ENCODE measurements at regions not wholly inside any gene's neighbourhood (a gene's known extent, or its start where the extent isn't known, plus 50 kb on each side); places are given as distances from the start of the nearest gene placed in this dataset.
"Not testable (repeated sequence)": the region's sequence is repeated elsewhere in the genome, so short reads cannot be mapped to it uniquely, and the experiment has no call there.

DNA sequence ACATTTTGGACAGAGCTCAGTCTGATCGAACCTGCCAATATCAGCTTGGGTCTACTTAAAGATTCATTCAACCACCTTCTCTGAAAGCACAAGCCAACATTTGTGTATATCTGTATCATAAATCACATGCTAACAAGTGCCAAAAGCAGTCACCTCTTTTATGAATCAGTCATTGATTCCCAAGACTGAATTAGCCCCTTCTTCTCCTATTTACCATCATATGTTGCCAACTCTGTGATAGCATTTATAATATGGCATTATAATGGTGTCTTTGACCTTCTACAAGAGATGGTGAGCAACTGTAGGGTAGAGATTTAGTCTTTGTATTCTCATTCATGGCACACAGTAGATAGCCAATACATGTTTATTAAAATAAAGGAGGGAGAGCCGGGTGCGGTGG lies 61.4 kb downstream of the DDX53 start:
- no peak for DNase-seq

DNA sequence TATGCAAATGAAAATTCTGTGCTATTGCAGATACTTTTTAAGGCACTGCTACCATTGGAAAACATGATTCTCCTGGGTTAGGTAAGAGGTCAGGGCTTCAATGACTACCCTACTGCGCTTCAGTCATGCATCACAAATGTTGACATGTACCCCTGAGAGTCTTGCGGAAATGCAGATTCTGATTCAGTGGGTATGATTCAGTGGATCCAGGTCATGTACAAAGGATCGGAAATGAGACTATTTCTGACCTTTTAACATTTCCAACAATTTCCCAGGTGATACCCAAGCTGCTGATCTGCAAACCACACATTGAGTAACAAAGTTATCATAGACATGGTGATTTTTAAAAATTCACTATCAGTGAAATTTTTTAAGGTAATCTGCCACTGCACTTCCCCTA lies 62.6 kb downstream of the DDX53 start:
- DNase-seq: no peak

DNA sequence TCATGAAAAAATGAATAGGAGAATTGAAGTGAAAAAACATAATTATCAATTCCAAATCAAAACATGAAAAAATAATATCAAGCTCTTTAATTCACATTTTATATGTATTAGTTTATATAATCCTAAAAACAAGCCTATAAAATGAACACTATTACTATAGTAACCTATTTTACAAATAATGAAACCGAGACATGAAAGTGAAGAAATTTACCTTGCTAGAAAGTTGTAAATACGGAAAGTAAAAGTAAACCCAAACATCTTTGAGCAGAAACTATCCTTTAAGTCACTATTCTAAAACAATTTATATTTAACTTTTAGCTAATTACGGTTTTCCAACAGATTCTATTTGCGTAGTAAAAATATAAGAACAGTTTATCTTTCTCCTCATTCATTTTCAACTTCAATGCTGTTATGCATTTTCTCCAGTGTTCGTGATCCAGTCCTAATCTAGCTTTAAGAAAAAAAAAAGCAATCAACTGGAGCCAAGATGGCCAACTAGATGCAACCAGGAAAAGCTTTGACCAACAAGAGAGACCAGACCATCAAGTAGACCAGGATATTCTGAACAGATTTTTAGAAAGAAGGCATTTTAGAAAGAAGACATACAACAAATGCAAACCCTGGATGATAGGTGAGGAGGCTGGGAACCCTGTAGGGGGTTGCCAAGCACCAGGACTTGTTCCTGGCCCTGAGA lies 67.0 kb downstream of the DDX53 start:
- no peak for DNase-seq

DNA sequence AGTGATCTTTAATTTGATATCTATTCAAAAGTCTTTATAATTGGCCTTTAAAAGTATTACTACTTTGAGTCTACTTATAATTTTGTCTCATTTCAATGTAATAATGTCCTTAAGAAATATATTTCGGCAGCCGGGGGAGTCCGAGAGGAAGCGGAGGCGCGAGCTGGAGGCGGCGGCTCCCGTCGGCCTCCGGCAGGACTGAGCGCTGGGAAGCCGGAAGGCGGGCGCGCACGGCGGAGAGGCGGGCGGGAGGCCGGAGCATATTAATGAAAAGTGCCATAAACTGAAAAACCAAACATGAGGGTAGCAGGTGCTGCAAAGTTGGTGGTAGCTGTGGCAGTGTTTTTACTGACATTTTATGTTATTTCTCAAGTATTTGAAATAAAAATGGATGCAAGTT lies 75.7 kb downstream of the DDX53 start:
- not testable (repeated sequence) for DNase-seq

DNA sequence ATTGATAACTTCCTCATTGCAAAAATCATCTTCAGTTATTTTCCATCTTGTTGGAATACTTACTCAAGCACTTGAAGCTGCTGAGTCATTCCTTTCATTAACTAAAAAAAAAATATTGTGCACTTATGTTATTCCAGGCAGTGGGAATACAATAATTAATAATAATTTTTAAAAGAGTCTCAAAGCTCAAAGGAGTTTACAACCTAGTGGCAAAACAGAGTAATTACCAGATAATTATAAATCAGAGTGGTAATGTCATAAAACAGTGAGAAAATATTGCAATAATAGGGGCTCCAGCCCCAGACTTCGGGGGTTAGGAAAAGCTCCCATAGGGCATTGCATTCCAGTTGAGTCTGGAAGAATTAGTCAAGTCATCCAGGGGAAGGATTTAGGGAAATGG lies 79.6 kb downstream of the DDX53 start:
- DNase-seq: no peak

DNA sequence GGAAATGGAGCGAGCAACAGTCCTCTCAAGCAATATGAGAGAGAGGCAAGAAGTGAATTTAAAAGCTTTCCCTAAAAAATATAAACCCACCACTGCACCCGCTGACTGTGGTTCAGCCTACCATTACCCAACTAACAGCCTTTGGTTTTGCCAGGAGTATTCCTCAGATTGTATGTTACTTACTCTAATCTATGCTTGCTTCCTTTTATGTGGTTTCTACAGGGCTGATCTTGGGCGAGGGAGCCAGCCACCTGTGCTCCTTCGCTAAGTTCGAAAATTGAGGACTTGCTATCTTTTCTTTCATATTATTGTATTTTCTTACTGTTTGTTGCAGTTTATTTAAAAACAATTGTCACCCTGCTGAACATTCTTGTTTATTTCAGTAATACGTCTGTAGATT lies 101.1 kb downstream of the DDX53 start:
- no peak for DNase-seq

DNA sequence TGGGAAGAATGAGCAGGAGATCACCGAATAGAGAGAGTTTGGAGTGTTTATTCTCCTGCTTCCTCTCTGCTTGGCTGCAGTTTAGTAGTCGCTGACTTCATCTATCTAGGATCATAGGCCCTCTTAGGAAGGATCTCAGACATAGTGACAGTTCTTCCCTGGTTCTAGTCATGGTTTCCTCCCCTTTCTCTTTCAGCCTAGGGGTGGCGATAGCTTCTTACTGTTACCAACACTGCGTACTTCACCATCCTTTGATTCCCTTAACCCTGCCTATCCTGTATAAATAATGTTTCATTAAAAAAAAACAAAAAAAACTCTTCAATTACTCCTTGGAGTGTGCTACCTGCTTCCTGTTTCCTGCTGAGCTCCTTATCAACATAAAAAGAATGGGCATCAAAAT lies 103.8 kb downstream of the DDX53 start:
- DNase-seq: no peak

DNA sequence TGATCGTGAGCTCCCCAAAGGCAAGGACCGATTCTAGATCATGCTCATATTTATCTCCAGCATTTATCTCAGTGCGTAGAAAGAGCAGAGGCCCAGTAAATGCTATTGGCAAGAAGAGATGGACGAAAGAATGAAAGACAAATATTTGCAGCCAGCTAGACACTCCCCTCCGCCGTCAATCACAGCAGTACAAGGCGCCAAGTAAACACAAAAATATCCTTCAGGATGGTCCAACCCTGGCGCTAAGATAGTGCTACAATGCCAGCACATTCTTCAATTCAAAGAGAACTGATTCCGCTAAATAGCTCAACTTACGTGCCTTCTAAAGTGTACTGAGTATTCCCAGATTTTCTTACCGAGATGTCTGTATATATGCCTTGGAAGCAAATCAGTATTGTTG lies 114.5 kb downstream of the DDX53 start:
- DNase-seq: no peak

DNA sequence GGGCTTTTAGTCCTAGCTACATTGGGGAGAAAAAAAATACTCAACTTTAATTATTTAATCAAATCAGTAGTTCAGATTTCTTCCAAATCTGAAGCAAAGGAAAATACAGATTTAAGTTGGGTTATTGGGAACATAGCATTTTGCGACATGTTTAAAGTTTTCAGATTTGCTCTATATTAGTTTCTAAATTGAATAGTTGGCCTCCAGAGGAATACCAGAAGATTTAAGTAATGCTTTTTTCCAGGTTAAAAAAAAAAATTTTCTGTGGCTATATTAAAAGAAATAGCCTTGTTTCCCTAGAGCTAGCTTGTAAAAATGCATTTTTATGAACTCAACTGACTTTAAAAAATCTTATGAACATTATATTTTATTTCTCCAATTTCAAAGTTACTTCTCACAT lies 115.9 kb downstream of the DDX53 start:
- no peak for DNase-seq

DNA sequence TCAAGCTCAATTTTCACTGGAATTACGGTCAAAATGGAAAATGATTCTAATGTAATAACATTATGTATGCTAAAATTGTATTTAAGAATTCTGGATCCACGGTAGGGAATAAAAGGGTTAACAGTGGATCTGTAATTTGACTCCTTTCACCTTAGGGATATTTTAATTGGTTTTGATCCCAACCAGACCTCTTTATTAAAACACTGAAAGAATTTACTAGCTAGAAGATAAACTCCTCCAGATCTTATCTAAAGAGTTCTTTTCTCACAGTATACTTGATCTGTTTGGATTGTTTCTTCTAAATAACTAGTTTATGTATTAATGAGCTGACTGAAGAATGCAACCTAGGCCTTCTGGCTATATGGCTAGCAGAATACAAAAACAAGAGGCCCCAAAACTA lies 118.4 kb downstream of the DDX53 start:
- DNase-seq: no peak

DNA sequence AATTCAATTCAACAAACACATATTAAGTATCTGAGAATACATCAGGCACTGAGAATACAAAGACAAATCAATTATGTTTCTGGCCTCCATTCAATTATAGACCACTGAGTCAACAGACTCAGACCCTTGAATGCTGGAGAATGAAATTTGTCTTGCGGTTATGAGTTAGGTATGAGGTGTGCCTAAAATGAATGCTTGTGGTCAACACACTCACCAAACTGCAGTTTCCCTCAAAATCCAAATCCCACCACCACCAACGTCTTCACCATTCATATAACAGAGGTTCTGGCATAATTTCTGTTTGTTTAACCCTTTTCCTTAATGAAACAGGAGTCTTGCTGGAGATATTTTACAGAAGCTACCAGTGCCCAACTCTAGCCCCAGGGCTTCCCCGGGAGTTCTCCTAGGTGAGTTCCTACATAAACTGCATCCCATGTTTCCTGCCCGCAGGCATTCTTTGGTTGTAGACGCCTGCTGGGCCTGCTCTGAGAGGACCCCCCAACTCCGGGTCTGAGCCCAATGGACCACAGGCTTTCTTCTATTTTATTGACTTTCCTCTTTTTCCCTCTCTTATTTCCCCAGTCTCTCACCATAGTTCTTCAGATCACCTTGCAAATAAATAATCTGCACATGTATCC lies 119.2 kb downstream of the DDX53 start:
- no peak for DNase-seq

DNA sequence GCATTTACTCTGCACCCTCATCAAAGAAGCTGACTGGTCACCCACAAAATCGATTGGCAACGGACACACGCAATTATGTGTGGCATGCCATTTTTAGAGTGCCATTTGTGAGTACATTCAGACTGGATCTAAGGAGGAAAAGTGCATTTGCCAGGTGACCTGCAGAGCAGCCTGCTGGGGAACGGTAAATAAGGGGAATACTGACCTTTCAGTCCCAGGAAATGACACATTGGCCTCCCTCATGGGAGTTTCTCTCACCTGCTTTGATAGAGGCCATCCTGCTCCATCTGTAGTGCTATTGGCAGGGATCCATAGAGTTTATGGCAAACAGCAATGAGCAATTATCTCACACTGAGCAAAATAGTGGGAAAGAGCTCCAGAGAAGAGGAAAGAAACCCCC lies 127.8 kb downstream of the DDX53 start:
- no peak for DNase-seq

DNA sequence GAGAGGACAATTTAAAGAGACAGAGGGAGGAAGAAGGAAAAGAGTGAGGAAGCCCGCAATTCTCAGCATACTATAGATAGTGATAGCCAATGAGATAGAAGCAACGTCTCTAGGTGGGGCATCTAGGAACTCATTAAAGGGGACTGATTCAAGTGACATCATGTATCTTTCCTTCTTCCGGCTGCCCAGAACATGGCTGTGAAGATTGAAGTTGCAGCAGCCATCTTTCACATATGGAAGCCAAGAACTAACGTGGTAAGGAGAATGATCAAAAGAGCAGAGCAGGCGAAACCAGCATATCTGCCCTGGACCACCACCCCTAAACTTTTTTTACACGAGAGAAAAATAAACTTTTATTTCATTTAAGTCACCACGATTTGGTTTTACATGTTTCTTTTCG lies 133.8 kb downstream of the DDX53 start:
- no peak for DNase-seq

DNA sequence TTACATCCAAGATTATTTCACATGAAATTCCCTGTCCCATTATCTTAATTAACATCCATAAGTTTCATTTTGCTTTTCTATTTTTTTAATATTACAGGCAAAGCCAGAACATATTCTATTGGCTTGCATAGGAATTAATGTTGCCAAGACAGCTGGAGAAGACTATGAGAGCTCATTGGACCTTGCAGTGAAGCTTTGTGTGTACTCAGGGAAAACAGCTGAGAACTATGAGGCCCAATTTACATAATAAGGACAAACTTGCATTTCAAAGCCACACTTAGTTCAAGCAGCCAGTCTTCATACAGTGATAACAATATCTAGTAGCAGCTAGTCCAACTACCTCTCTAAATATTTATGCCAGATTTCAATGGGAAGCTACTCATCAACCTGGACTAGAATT lies 134.4 kb downstream of the DDX53 start:
- DNase-seq: no peak

DNA sequence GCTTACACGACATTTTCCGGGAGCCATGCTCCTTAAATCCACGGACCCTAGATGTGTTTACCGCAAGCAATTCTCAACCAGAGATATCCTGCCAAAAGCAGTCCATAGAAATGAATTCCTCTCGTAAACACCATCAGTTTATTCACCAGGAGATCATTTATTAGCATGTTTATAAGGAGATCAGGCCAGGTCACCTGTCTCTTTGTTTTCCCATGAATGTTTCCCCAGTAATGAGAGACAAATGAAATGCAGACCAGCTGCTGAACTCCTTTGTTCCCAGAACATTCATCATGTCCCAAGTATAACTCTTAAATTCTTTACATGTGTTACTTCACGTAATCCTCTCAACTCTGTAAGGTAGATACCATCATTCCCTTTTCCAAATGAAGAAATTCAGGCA lies 137.1 kb downstream of the DDX53 start:
- DNase-seq: no peak

DNA sequence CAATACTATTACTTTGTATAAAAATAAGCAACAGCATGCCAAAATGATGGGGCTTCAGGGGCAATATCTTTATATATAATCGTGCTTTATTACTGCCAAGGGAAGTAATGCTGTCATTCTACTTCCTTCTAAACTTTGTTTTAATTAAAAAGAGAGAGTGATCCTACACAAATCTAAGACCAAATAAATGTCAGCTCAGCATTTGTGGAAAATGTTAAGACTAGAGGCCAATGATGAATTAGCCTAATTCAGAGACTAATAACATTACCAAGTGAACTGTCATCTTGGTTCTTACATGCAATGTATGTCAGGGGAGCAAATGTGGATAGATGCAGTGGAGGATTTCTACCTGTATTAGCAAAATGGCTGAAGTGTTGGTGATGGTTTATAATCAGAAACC lies 166.4 kb upstream of the PTCHD1 start:
- DNase-seq: no peak

DNA sequence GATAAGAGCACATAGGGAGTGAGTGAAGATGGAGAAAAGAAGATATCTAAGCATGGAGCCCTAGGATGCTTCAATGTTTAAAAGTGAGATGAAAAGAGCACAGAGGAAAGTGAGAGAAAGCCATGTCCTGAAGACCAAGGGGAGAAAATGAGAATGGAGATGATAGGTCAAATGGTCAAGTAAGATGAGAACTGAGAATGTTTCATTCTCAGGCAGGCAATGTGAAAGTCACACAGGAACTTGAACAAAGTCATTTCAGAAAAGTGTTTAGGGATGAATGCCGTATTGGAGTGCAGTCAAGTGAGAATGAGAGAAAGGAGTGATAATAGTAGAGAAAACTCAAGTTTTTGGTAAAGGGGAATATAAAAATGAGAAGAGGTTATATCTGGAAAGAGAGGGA lies 148.7 kb upstream of the PTCHD1 start:
- DNase-seq: no peak

DNA sequence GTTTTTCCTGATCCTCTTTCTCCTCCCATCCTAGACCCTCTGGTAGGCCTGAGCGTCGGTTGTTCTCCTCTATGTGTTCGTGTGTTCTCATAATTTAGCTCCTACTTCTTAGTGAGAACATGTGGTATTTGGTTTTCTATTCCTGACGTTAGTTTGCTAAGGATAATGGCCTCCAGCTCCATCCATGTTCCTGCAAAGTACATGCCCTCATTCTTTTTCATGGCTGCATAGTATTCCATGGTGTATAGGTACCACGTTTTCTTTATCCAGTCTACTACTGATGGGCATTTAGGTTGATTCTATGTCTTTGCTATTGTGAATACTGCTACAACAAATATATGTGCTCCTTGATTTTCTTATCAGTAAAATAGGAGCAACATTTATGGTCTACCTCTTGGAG lies 146.8 kb upstream of the PTCHD1 start:
- DNase-seq: no peak

DNA sequence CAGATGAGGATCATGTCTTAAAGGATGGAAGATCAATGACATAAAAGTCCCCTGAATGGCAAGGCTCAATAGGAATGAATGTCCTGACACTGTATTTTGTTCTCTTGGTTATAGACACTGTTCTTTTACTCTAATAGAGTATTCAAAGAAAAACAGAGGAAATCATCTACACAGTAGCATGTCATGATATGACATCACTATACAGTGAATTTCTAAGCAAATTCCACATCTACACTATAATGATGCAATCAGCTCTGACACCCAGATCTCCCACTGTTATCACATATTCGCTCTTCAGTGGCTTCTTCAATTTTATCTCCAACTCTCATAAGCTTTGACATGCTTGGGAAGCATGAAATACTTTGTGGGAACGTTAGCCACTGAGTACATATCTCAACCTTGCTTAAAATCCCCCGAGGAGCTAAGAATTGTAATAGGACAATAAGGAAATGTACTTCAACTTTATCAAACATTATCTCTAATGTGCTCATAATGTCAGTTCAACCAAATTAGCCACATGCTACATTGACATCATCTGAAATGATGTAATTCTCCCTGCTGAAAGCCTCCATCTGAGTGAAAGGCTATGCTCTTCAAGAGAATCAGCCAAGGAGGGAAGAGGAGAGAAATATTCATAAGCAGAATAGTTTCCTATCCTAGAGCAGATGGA lies 139.6 kb upstream of the PTCHD1 start:
- DNase-seq: peak; percentile 5

DNA sequence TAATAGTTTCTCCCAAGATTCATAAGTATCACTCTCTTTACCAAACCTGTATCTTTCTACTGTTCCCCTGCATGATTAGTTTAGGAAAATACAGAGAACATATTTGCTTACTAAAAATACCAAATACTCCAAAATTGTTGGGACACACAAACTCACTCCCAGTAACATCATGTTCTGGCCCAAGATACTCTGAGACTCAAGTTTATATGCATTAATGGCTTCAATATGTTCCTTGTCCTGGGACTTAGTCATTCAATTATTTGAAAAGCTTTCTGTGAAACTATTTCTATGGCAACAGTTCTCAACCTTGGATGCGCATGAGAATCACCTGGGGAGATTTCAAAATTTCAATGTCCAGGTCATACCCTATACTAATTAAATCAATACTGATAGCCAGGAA lies 138.9 kb upstream of the PTCHD1 start:
- no peak for DNase-seq

DNA sequence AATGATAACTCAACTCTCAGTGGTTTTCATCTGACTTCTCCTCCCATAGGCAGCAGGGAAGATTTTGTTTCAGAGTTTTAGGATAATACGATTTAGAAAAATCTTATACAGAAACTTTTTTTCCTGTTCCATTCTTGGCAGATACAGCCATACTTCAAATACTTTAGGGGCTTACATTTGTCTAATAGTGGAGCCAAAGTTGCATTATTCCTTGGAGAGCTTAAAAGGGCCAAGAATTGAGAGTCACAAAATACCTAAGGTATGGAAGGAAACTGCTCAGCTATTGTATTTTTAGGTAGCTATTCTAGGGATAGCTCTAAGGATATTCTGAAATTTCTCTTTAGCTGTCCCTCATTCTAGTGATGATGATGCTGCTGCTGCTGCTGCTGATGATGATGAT lies 132.9 kb upstream of the PTCHD1 start:
- DNase-seq: no peak

DNA sequence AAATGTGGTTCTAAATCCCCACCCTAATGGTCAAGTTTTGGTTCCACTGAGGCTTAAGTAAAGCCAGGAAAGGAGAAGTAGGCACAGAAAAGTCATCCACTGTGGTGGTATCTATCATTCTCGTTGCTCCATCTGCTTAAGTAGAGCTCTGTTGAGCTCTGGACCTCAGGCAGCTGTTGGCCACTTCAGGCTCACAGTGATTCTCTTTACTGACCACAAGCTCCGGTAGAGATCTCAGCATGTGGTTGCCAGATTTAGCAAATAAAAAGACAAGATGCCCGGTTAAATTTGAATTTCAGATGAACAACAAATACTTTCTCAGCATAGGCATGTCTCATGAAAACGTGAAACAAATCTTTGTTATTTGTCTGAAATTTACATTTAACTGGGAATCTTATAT lies 132.3 kb upstream of the PTCHD1 start:
- DNase-seq: no peak

DNA sequence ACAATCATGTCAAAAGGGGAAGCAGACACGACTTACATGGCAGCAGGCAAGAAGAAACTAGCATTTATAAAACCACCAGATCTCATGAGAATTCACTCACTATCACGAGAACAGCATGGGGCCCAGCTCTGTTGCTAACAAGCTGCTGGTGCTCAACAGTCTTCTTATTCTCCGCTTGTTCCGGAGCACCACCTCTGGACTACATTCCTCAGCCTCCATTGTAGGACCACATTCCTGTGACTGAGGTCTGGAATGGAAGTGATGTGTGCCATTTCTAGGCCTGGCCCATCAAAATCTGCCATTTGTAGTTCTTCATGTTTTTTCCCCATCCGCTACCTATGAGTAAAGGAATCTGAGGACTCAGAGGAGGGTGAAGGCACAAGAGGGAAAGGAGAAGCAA lies 111.5 kb upstream of the PTCHD1 start:
- no peak for DNase-seq

DNA sequence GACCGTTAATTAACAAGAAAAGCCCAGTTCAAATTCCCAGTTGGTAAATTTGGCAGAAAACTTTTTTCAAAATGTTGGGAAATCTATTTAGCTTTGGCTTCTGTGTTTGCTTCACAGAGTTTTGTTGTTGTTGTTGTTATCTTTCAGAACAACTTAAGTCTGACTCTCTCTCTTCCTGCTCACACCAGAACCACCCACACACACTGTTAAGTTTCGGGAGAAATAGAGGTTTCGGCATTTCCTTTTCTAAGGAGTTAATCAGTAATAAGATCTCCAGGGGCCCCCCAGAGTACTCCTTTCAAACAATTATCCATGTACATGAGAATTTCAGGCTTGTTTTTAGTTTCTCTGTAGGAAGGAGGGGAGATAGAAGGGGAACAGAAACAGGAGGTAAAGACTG lies 106.2 kb upstream of the PTCHD1 start:
- DNase-seq: peak; percentile 1
